Fibroblast of skin of left biceps (primary cell): ENCODE measurements at regions not wholly inside any gene's neighbourhood (a gene's known extent, or its start where the extent isn't known, plus 50 kb on each side); places are given as distances from the start of the nearest gene placed in this dataset.

Experiments
- DNase-seq, 2 experiments: peaks; one replicate each; pipeline ENCODE4 v3.0.0-alpha.2; 2013; ENCODE audit warnings: low read depth in 2 of 2

DNA sequence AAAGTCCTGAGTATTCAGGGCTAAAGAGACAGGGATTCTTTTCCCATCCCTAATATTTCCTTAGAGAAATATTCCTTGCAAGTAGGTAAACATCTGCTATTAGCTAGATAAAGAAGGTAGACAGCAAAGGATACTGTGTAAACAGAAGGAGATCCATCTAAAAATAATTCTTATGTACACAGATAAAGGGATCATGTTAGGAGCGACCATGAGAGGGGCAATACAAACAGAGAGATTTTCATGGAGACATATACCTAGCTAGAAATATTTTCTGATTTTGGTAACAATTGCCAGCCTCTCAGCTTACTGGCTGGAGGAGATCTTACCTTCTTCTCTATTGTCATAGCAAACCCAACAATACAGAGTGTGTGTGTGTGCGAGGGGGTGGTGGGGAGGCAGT lies 184.6 kb upstream of the DMAC1 start:
- DNase-seq, result no peak

DNA sequence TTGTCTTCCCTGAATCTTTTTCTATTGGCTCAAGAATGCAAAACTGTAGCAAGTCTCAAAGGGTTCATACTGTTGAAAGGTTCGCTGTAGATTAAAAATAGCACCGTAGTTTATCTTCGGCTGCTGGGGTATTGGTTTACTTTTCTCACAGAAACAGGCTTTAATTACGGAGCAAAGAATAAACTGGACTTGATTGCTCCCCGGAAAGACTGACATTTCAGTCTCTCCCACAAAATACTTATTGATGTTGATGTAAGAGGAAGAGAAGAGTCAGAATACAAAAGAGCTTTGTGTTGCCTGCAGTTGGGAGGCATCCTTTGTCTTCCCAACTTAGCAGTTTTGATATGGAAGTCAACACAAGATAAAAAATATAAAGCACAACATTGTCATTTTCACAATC lies 183.9 kb upstream of the DMAC1 start:
- no peak for DNase-seq

GRCh38 chr9:7982907-7983306 lies 183.3 kb upstream of the DMAC1 start:
- no peak for DNase-seq

DNA sequence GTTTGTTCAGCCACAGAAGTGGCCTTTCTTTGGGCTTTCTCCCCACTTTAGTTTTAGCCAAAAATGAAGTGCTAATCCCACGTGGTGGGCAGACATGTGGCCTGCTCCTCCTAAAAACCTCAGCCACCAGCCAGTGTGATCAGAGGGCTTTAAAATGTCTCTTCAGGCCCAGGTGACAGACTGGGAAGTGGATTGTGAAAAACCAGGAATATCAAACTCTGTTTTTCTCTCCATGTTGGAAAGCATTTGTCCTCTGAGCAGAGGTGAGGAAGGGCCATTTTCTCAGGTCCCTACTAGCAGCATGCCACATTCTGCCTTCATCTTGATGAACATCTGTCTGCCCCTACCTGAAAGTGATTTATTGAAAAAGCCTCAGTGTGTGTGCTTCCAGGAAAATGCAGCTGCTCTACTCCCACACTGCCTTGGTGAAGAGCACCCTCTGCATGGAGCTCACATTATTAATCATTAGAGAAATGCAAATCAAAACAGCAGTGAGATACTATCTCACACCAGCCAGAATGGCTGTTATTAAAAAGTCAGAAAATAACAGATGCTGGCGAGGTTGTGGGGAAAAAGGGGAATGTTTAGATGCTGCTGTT lies 181.2 kb upstream of the DMAC1 start:
- no peak for DNase-seq

- no peak for DNase-seq
Observed at GRCh38 chr9:7980041-7980440, 180.5 kb upstream of the DMAC1 start.

DNA sequence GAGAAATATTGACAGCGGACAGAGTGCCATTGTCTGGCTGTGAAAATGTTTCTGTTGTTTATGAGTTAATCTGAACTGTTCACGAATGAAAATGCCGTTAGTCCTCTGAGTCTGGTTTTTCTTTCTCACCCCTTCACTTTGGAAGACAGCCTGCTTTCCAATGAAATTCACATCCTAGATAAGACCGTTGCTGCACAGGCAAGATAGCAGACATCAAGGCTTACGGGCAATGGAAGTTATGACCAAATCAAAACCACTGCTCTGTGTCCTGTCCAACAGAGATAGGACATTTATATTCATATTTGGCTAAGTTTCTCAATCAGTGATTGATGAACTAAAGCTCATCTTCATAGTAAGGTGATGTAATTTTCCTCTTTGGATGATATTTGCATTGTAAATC lies 180.0 kb upstream of the DMAC1 start:
- no peak for DNase-seq

DNA sequence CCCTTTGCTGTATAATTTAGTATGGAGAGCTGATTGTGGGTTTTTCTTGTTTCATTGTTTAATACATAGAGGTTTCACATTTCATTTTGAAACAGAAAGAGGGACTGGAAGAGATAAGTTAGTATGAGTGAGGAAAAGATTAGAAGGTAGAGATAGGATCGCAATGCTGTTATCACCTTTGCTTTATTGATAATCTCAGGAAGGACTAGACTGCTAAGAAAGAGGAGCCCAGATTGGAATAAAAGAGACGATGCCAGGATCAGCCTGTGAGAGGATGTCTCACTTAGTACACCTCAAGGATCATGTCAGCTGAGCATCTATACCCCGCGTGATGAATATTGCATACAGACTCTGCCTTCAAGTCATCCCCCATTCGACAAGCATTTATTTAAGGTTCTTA lies 178.0 kb upstream of the DMAC1 start:
- DNase-seq, result no peak

DNA sequence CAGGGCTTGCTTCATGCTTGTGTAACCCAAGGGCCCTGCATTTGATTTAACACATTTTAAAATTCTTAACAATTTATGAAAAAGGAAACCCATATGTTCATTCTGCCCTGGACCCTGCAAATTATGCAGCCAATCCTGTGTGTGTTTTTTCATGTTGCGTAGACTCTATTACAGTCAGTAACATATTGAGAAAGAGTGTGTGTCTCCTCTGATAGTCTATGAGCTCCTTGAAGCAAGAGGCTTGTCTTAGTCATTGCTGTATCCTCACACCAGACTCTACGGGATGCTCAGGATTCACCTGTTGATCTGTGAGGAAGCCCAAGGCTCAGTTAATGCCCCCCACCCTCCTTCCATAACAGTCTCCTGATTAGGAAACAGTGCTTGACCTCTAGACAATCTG lies 177.3 kb upstream of the DMAC1 start:
- no peak for DNase-seq

- no peak for DNase-seq
Observed at GRCh38 chr9:7976167-7976755, 176.7 kb upstream of the DMAC1 start.

DNA sequence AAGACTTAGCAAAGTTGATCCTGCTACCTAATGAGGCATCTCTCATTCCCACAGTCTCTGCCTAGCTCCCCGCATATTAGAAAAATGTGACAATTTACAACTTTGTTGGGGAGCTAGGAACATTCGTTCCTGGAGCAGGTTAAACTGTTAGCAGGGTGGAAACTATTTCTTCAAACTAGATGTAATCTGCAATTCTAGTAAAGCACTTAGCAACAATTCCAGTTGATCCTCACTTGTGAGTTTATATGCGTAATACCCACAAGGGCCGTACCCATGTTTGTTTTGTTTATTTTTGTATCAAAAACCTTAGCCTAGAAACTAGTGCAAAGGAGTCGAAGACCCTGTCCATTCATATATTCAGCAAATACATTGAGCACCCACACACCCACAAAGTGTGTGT lies 175.8 kb upstream of the DMAC1 start:
- DNase-seq, result no peak

GRCh38 chr9:7974335-7974960 lies 174.9 kb upstream of the DMAC1 start:
- DNase-seq, result no peak

DNA sequence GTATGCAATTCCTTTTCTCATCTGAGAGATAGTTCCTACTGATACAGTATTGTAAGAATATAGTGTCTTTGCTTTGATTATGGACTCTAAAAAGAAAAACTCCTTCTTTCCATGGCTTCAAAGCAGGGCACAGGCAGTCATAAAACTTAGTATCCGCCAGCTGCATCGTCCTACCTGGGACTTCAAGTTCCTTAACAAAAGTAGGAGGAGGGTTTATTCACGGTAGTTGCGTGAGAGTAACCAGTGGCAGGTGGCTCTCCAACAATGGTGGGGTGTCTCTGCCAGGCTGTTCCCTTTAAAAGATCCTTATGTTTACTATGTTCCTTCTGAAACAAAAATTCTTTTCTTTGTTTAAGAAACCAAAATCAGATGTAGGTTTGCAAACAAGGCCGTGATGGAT lies 173.5 kb upstream of the DMAC1 start:
- no peak for DNase-seq

GRCh38 chr9:7970681-7971330 lies 171.2 kb upstream of the DMAC1 start:
- peak; percentile 10 to 30 for DNase-seq

DNA sequence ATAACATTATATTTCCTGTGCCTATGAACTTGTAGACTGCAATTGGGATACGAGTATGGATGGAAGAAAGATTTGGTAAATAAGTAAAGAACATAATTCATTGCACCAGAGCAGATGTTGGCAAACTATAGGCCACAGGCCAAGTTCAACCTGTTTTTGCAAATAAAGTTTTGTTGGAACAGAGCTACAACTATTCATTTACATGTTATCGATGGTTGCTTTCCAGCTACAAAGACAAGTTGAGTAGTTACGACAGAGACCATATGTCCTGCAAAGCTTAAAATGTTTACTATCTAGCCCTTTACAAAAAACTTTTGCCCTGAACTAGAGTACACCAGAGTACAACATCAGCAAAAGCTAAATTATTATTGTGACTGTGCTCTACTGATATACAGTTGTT lies 169.1 kb upstream of the DMAC1 start:
- no peak for DNase-seq

DNA sequence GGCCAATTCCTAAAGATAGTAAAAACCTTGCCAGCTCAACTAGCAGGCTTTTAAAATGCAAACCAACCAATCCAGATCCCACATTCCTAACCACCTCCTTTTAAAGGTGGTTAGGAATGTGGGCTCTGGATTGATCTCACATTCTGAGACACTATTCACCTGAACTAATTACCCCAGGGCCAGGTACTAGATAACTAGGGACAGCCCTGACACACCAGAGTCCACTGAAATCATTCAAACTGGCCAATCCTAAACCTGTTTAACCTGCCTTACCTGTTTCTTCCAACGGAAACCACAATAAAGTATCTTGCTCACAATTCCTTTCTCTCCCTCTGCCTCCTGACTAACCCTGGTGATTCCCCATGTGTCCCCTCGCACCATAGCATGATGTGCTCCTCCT lies 168.3 kb upstream of the DMAC1 start:
- DNase-seq, result no peak

GRCh38 chr9:7967093-7967827 lies 167.7 kb upstream of the DMAC1 start:
- DNase-seq, result no peak

GRCh38 chr9:7965063-7965462 lies 165.5 kb upstream of the DMAC1 start:
- DNase-seq, result no peak

DNA sequence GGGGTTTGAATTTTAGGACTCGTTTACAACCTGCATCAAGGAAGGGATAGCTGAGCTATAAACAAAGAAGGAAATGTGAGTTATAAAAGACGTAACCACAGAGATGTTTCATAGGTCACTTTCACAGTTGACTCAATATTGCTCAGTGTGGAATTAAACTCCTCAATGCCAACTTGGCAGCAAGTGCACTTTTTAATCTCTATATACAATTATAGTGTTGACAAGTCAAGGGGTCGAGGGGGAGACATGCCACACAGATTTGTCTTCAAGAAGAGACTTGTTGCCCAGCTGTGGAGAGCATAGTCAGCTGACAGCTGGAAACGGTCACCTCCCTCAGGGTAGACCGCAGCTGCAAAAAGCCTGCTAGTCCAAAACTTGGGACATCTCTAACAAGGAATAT lies 163.4 kb upstream of the DMAC1 start:
- no peak for DNase-seq

DNA sequence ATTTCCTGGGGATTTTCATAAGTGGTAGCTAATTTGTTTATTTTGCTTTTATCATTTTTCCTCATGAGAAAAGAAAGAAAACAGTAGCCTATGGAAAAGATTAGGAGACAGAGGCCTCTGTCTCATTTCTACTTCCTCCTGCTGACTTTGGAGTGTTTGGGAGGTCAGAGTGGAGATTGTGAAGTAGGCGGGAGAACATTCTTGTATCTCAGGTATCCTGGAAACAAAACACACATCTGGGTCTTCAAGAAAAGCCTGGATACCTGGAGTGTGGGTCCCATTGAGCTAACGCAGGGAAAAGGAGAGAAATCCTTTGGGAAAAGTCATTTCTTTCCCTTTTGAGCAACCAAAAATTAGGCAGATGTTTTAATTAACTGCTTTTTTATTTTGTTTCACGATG lies 161.5 kb upstream of the DMAC1 start:
- no peak for DNase-seq

DNA sequence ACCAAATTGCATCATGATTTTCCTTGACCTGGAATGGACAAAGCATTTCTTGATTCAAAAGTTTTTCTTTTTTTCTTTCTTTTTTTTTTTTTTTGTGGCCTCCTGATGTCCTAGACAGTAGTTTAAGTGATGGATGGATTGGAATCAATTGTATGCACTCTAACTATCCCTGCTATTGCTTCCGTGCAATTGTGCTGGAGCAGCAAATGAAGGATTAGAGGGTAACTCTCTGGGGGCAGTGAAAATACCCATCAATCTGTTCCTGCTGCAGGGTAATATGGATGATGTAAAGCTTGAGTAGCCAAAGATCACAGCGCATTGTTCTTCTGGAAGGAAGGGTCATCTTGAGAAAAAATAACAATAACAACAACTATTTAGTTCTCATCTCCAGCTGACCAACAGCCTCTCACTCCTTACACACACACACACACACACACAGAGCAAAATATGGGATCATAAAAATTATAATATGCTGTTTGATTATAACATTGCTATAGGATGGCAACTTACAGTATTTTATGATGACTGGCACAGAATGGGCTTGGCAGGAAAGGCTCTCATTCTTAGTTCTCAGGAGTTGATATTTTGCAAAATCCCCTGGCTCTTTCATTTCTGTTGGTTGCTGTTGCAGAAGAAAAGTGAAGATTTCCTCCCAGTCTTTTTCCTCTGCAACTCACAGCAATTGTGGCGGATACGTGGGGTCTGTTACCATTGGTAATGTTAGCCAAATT lies 160.9 kb upstream of the DMAC1 start:
- DNase-seq, result no peak

DNA sequence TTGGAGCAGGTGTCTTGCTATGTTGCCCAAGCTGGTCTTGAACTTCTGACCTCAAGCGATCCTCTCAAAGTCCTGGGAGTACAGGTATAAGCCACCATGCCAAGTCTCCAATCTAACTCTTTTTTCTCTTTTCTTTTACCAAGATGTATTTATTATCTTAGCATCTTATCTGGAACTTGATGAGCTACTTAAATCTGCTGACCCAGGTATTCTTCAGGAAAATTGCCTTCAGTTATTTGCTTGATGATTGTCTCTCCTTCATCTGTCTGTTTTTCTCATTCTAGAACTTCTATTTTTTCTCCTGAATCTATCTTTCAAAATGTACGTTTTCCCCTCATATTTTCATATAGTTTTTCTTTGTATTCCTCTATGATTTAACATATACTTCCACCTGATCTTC lies 158.2 kb upstream of the DMAC1 start:
- DNase-seq, result no peak

DNA sequence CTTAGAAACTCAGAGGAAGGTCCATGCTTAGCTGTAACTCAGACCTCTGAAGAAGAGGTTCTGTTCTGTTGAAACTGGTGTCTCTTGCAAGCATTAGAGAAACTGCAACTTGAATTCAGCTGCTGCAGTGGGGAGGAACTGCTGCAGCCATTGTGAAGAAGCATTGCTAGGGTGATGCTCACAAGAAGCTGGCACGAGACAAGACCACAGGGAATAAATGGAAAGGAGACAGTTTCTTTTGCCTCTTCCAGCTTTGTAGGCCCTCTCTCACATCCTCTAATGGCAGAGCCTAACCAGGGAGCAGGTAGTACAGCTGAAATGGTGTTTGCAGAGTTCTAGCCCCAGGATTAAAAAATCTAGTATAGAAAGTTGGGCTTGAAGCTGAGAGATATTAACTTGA lies 148.0 kb upstream of the DMAC1 start:
- no peak for DNase-seq
